Upper lobe of right lung (tissue), 1 donor: ENCODE measurements at regions not wholly inside any gene's neighbourhood (a gene's known extent, or its start where the extent isn't known, plus 50 kb on each side); places are given as distances from the start of the nearest gene placed in this dataset.

Experiments used
- ATAC-seq: fragments of 200-7000 bp; cut with Tn5 transposase; one replicate; pipeline ENCODE4 v1.9.1; 2020; ENCODE audit warnings: mild to moderate bottlenecking, moderate library complexity
- DNase-seq: peaks from one replicate; pipeline ENCODE4 v3.0.0-alpha.2; 2020
- H3K27ac ChIP-seq: fragments of 200-600 bp; one replicate; pipeline ENCODE4 v1.8.0; 2022
- H3K27me3 ChIP-seq: fragments of 200-600 bp; one replicate; pipeline ENCODE4 v1.8.0; 2022; ENCODE audit warnings: mild to moderate bottlenecking
- H3K36me3 ChIP-seq: fragments of 200-600 bp; one replicate; pipeline ENCODE4 v1.8.0; 2022
- H3K4me1 ChIP-seq: fragments of 200-600 bp; one replicate; pipeline ENCODE4 v1.8.0; 2022
- H3K4me3 ChIP-seq: fragments of 200-600 bp; one replicate; pipeline ENCODE4 v1.8.0; 2022; ENCODE audit warnings: mild to moderate bottlenecking
- H3K9me3 ChIP-seq: fragments of 200-600 bp; one replicate; pipeline ENCODE4 v1.8.0; 2022
- CTCF ChIP-seq: fragments of 200-600 bp; IDR thresholded peaks from one replicate; pipeline ENCODE4 v1.8.0; 2022; ENCODE audit warnings: antibody characterized with exemption
- intact Hi-C: fragments of 100-400 bp; cut with DNase I; formaldehyde crosslinking; loops from one replicate; pipeline ENCODE4 v1.11.0; 2022
- donor health status: DM: no; HTN: yes; CAD: no; lungs with severe emphysema.

DNA sequence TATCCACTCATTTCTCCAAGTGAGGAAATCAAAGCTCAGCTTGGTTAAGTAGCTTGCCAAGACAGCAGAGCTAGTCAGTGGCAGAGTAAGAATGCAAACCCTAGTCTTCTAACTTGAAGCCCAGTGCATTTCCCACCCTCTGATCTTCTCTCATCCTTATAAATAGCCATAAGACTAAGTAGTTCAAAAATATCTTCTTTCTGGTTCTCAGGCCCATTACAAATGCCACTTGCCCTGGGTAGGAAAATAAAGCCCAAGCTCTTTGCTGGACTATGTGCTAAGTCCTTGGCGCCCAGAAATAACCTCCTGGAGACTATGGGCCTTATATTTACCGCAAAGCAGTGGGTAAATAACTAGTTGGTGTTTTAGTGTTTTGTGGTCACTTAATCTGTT lies 505.8 kb downstream of the PLPP3 start:
- ATAC-seq, result no peak

DNA sequence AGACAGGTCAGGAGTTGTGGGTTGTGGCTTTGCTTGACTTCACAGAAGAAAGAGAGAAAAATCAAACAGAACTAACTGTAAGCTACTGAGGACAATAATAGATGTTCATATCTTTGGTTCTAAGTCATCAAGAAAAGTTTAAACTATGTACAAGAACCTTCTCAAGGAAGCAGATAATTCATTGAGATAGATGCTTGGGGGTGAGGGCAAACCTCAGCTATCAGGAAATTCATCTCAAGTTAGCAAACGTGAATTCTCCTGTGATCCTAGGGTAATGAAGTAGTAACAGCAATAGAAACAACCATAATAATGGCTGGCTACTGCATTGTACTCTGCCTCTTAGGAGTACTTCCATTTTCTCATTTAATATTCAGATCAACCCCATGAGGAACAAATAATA lies 506.2 kb downstream of the PLPP3 start:
- no peaks in the 10 kb centered on the region for H3K4me1 ChIP-seq
- H3K27ac ChIP-seq, result peak overlapping the region; percentile 43
- intact Hi-C loops, result no loop called here
- H3K9me3 ChIP-seq, result no peaks in the 10 kb centered on the region
- no peak overlapping the region for H3K4me3 ChIP-seq
- no peaks in the 10 kb centered on the region for H3K36me3 ChIP-seq
- DNase-seq (no peak), ATAC-seq (no peak)
- no peaks in the 10 kb centered on the region for H3K27me3 ChIP-seq
- TF ChIP-seq CTCF, result no peak

More for the DNA sequence above, 505.8 kb downstream of the PLPP3 start:
- Histone ChIP-seq H3K4me3 (no peak overlapping the region), H3K27me3 (no peaks in the 10 kb centered on the region), H3K27ac (peak overlapping the region; percentile 43), H3K36me3 (no peaks in the 10 kb centered on the region), H3K4me1 (no peaks in the 10 kb centered on the region), H3K9me3 (no peaks in the 10 kb centered on the region)
- DNase-seq, result no peak
- intact Hi-C loops, result no loop called here
- no peak for TF ChIP-seq CTCF

DNA sequence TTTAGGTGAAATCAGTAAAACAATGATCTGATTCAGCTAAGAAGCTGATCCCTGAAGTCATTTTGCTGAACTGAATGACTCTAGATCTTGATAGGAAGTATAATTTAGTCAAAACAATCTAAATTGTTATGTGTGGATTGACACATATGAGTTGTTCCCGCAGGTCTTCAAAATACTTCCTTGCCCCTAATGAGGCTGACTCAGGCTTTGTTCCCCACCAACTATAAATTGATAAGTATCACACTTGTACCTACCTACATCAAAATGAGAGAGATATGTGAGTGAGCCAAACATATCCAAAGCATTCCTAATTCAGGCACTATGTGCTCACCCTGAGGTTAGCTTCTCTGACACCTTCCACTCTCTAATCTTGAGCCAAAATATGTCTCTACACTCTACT lies 507.1 kb downstream of the PLPP3 start:
- intact Hi-C loops, result no loop called here
- Histone ChIP-seq H3K4me3 (no peak overlapping the region), H3K36me3 (no peaks in the 10 kb centered on the region), H3K9me3 (no peaks in the 10 kb centered on the region), H3K27me3 (no peaks in the 10 kb centered on the region), H3K27ac (peak overlapping the region; percentile 43), H3K4me1 (no peaks in the 10 kb centered on the region)
- ATAC-seq (no peak), DNase-seq (no peak)
- no peak for TF ChIP-seq CTCF

DNA sequence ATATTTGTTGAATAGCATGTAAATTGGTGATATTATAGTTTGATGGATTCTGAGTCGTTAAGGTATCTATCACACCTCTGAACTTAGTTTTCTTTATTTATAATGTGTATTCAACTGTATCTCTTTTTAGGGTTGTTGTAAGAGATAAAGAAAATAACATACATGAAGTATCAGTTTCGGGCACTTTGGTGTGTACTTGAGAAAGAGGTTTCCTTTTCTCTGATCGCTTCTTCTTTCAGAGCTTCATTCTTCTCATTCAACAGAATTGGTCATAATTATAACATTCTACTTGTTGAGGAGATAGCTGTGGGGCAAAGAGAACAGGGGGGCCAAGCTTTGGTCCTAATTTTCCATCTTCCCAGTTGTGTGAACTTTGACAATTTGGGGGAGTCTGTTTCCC lies 508.0 kb downstream of the PLPP3 start:
- Histone ChIP-seq H3K4me3 (no peak overlapping the region), H3K9me3 (no peaks in the 10 kb centered on the region), H3K36me3 (no peaks in the 10 kb centered on the region), H3K27me3 (no peaks in the 10 kb centered on the region), H3K27ac (no peak overlapping the region), H3K4me1 (no peaks in the 10 kb centered on the region)
- DNase-seq, result no peak
- ATAC-seq, result no peak
- TF ChIP-seq CTCF, result no peak
- intact Hi-C loops, result no loop called here

- no peaks in the 10 kb centered on the region for H3K9me3 ChIP-seq
- ATAC-seq (no peak), DNase-seq (no peak)
- H3K27me3 ChIP-seq, result no peaks in the 10 kb centered on the region
- no peak overlapping the region for H3K27ac ChIP-seq
- no peak for TF ChIP-seq CTCF
- intact Hi-C loops, result no loop called here
- no peaks in the 10 kb centered on the region for H3K36me3 ChIP-seq
- H3K4me1 ChIP-seq, result no peaks in the 10 kb centered on the region
- no peak overlapping the region for H3K4me3 ChIP-seq
Observed at GRCh38 chr1:56070601-56071000, 508.8 kb downstream of the PLPP3 start.

- Histone ChIP-seq H3K4me3 (no peak overlapping the region), H3K4me1 (no peaks in the 10 kb centered on the region), H3K27me3 (no peaks in the 10 kb centered on the region), H3K36me3 (no peaks in the 10 kb centered on the region), H3K27ac (no peak overlapping the region), H3K9me3 (no peaks in the 10 kb centered on the region)
- ATAC-seq (no peak), DNase-seq (no peak)
- intact Hi-C loops, result no loop called here
- TF ChIP-seq CTCF, result no peak
Observed at GRCh38 chr1:56069824-56070223, 509.5 kb downstream of the PLPP3 start.
